Parathyroid adenoma (tissue), 2 donors: ENCODE measurements at regions not wholly inside any gene's neighbourhood (a gene's known extent, or its start where the extent isn't known, plus 50 kb on each side); places are given as distances from the start of the nearest gene placed in this dataset.

Experiments
- H2AFZ ChIP-seq: fragments of 300-600 bp; sonication (generic); one replicate; pipeline ENCODE4 v1.7.0; 2017; ENCODE audit warnings: antibody characterized with exemption, mild to moderate bottlenecking
- H3K27ac ChIP-seq: fragments of 300-600 bp; sonication (generic); one replicate; pipeline ENCODE4 v1.7.0; 2017
- H3K27me3 ChIP-seq: fragments of 300-600 bp; sonication (generic); one replicate; pipeline ENCODE4 v1.7.0; 2017; ENCODE audit warnings: low read length; ENCODE audit not compliant: control insufficient read depth, insufficient read depth
- H3K36me3 ChIP-seq: fragments of 300-600 bp; sonication (generic); one replicate; pipeline ENCODE4 v1.7.0; 2017; ENCODE audit warnings: low read length; ENCODE audit not compliant: control insufficient read depth, insufficient read depth
- H3K4me1 ChIP-seq: fragments of 300-600 bp; sonication (generic); one replicate; pipeline ENCODE4 v1.7.0; 2017; ENCODE audit warnings: control low read depth
- H3K4me2 ChIP-seq: fragments of 300-600 bp; sonication (generic); one replicate; pipeline ENCODE4 v1.7.0; 2017; ENCODE audit warnings: low read length
- H3K4me3 ChIP-seq: fragments of 300-600 bp; sonication (generic); one replicate; pipeline ENCODE4 v1.7.0; 2017; ENCODE audit warnings: low read depth, low read length
- H3K79me2 ChIP-seq: fragments of 300-600 bp; sonication (generic); one replicate; pipeline ENCODE4 v1.7.0; 2017; ENCODE audit warnings: control low read depth
- H3K9ac ChIP-seq: fragments of 300-600 bp; sonication (generic); one replicate; pipeline ENCODE4 v1.7.0; 2017; ENCODE audit warnings: mild to moderate bottlenecking
- H3K9me3 ChIP-seq: fragments of 300-600 bp; sonication (generic); one replicate; pipeline ENCODE4 v1.7.0; 2017; ENCODE audit warnings: low read length; ENCODE audit not compliant: control insufficient read depth
- TF ChIP-seq, protein P1 (sequence below): fragments of 300-600 bp; sonication (generic); IDR thresholded peaks from one replicate; pipeline ENCODE4 v1.7.0; 2017; ENCODE audit warnings: antibody characterized with exemption, mild to moderate bottlenecking
- donor health status: primary hyperparathyroidism.

DNA sequence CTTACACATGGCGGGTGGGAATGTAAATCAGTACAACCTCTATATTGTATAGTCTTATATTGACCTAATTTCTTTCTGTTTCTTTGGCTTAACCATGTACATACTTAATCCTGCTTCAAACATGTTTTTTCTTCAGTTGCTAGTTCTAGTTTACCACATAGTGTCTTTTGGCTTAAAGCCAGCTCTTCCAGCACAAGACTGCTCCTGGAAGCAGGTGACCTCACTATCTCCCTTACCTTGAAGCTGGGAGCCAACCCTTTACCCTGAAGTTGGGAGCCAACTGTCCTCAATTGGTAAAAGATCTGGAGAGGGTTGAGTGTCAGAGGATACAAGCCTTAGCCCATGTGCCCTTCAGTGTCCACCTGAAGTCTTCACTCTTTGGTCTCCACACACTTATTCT, 162.7 kb downstream of the AASDH start:
- Histone ChIP-seq H3K9ac (no peak overlapping the region), H3K9me3 (no peaks in the 10 kb centered on the region), H2AFZ (no peak overlapping the region), H3K36me3 (no peaks in the 10 kb centered on the region), H3K27me3 (no peaks in the 10 kb centered on the region), H3K4me3 (no peak overlapping the region), H3K27ac (no peak overlapping the region), H3K4me1 (no peaks in the 10 kb centered on the region), H3K4me2 (no peak overlapping the region), H3K79me2 (no peaks in the 10 kb centered on the region)
- TF ChIP-seq, protein P1, sequence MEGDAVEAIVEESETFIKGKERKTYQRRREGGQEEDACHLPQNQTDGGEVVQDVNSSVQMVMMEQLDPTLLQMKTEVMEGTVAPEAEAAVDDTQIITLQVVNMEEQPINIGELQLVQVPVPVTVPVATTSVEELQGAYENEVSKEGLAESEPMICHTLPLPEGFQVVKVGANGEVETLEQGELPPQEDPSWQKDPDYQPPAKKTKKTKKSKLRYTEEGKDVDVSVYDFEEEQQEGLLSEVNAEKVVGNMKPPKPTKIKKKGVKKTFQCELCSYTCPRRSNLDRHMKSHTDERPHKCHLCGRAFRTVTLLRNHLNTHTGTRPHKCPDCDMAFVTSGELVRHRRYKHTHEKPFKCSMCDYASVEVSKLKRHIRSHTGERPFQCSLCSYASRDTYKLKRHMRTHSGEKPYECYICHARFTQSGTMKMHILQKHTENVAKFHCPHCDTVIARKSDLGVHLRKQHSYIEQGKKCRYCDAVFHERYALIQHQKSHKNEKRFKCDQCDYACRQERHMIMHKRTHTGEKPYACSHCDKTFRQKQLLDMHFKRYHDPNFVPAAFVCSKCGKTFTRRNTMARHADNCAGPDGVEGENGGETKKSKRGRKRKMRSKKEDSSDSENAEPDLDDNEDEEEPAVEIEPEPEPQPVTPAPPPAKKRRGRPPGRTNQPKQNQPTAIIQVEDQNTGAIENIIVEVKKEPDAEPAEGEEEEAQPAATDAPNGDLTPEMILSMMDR: no peak

DNA sequence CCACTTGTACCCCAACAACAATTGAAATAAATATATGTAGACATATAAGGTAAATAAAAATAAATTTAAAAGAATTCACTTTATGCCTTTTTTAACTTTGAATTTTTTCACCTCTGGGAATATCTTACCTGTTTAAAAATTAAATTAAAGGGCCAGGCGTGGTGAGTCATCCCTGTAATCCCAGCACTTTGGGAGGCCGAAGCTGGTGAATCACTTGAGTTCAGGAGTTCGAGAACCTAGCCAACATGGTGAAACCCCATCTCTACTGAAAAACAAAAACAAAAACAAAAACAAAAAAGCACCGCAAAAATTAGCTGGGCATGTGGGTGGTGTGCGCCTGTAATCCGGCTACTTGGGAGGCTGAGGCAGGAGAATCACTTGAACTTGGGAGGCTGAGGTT, 164.8 kb downstream of the AASDH start:
- Histone ChIP-seq H3K36me3 (no peaks in the 10 kb centered on the region), H3K27me3 (no peaks in the 10 kb centered on the region), H3K27ac (no peak overlapping the region), H3K4me1 (no peaks in the 10 kb centered on the region), H3K79me2 (no peaks in the 10 kb centered on the region), H3K9ac (no peak overlapping the region), H3K4me3 (no peak overlapping the region), H2AFZ (no peak overlapping the region), H3K9me3 (no peaks in the 10 kb centered on the region), H3K4me2 (no peak overlapping the region)
- TF ChIP-seq, protein P1: no peak

DNA sequence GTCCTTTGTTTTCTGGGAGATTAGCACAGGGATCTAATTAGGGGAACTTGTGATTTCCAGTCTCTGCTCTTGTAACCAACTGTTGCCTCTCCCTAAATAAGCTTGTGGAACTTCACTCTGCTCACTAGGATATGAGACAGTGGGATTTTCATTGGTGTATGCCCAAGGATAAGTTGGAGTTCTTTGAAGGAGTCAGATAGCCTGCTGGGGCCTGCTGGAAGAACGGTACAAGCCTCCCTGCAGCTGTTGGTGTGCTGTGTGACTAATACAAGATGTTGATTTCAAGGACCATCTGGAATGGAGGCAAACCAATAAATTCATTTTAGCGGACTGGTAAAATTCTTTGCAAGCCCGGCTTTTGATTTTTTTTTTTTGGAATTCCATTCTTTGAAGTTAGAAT, 167.0 kb downstream of the AASDH start:
- no peaks in the 10 kb centered on the region for H3K36me3 ChIP-seq
- no peaks in the 10 kb centered on the region for H3K9me3 ChIP-seq
- no peak overlapping the region for H3K9ac ChIP-seq
- TF ChIP-seq, protein P1: no peak
- no peak overlapping the region for H3K4me2 ChIP-seq
- no peak overlapping the region for H3K4me3 ChIP-seq
- H3K4me1 ChIP-seq: peaks cover 4% of the 10 kb centered on the region
- no peaks in the 10 kb centered on the region for H3K27me3 ChIP-seq
- H3K27ac ChIP-seq: no peak overlapping the region
- H2AFZ ChIP-seq: no peak overlapping the region
- no peaks in the 10 kb centered on the region for H3K79me2 ChIP-seq

DNA sequence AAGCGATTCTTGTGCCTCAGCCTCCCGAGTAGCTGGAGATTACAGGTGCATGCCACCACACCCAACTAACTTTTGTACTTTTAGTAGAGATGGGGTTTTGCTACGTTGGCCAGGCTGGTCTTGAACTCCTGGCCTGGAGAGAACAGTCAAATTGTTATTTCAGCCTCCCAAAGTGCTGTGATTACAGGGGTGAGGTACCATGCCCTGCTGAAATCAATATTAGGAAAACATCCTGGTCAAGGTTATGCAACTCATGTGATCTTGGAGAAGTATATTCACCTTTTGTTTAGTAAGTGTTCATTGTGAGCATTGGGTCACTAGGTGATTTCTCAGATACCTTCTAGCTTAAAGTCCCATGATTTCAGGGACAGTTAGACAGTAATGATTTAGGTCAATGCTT, 167.8 kb downstream of the AASDH start:
- Histone ChIP-seq H2AFZ (no peak overlapping the region), H3K4me1 (peaks cover 6% of the 10 kb centered on the region), H3K27me3 (no peaks in the 10 kb centered on the region), H3K4me3 (no peak overlapping the region), H3K36me3 (no peaks in the 10 kb centered on the region), H3K9me3 (no peaks in the 10 kb centered on the region), H3K9ac (no peak overlapping the region), H3K27ac (no peak overlapping the region), H3K79me2 (no peaks in the 10 kb centered on the region), H3K4me2 (no peak overlapping the region)
- TF ChIP-seq, protein P1: no peak

DNA sequence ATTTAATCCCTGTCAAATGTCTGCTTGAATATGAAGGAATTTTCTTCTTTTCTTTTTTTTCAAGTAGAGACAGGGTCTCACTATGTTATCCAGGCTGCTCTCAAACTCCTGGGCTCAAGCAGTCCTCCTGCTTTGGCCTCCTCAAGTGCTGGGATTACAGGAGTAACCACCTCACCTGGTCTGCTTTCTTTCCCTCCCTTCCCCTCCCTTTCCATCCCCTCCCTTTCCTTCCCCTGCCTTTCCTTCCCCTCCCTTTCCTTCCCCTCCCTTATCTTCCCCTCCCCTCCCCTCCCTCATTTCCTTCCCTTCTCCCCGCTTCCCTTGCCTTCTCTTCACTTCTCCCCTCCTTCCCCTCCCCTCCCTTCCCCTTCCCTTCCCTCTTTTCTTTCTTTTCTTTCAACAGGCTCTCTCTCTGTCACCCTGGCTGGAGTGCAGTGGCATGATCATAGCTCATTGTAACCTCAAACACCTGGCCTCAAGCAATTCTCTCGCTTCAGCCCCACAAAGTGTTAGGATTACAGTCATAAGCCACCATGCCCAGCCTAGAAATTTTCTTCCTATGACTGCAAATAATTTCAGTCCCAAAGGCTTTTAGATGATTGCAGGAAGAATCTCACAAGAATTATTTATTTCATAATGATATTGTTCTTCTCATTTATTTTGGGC, 168.9 kb downstream of the AASDH start:
- H3K27ac ChIP-seq: no peak overlapping the region
- H3K36me3 ChIP-seq: no peaks in the 10 kb centered on the region
- H2AFZ ChIP-seq: no peak overlapping the region
- H3K4me2 ChIP-seq: no peak overlapping the region
- no peaks in the 10 kb centered on the region for H3K9me3 ChIP-seq
- no peak overlapping the region for H3K9ac ChIP-seq
- H3K4me3 ChIP-seq: no peak overlapping the region
- peaks cover 6% of the 10 kb centered on the region for H3K4me1 ChIP-seq
- no peaks in the 10 kb centered on the region for H3K79me2 ChIP-seq
- no peaks in the 10 kb centered on the region for H3K27me3 ChIP-seq
- TF ChIP-seq, protein P1: no peak
